ENCODE measurements at regions not wholly inside any gene's neighbourhood (a gene's known extent, or its start where the extent isn't known, plus 50 kb on each side); places are given as distances from the start of the nearest gene placed in this dataset.
"Not testable (repeated sequence)": the region's sequence is repeated elsewhere in the genome, so short reads cannot be mapped to it uniquely, and the experiment has no call there.

DNA sequence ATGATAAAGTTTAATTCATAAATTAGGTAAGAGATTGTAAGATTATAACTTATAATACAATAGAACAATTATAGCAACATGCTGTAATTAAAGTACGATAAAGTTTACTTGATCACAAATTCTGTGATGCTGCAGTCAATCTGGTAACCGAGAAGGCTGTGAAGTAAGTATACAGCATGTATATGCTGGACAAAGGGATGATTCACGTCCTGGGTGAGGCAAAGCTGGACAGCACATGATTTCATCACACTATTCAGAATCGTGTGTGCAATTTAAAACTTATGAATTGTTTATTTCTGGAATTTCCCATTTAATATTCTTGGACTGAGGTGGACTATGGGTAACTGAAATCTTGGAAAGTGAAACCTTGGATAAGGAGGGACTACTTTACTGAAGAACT lies 522.2 kb upstream of the CNTNAP5 start:
- Histone ChIP-seq H3K4me3 (ENCODE audit: low read length) (no peak overlapping the region), H3K4me1 (ENCODE audit: control insufficient read depth in 2 of 2, insufficient read depth in 2 of 2, low read length in 2 of 2) (no peaks in the 10 kb centered on the region), H3K9me3 (ENCODE audit: control insufficient read depth in 2 of 3, low read length in 3 of 3) (no peaks in the 10 kb centered on the region), H3K36me3 (ENCODE audit: control insufficient read depth in 2 of 3, insufficient read depth in 3 of 3, low read length in 3 of 3) (no peaks in the 10 kb centered on the region), H3K27me3 (ENCODE audit: control insufficient read depth in 2 of 2, insufficient read depth in 2 of 2, low read length in 2 of 2) (no peaks in the 10 kb centered on the region), H3K27ac (ENCODE audit: low read depth, low read length) (no peak overlapping the region)
- Mint-ChIP-seq H3K9me3 (peaks cover 0 to 12% (median 5%) of the 10 kb centered on the region in 11 donors), H3K27ac (no peak overlapping the region), H3K27me3 (no peaks in the 10 kb centered on the region), H3K4me1 (no peaks in the 10 kb centered on the region), H3K4me3 (no peak overlapping the region), H3K36me3 (no peaks in the 10 kb centered on the region)
- DNase-seq (no peak), ATAC-seq (no peak)
- POLR2A ChIA-PET: no interaction called here
- CTCF ChIA-PET: no interaction called here
- intact Hi-C loops (cut with micrococcal nuclease): no loop called here

- Histone ChIP-seq H3K4me3 (ENCODE audit: low read length) (no peak overlapping the region), H3K27ac (ENCODE audit: low read depth, low read length) (no peak overlapping the region), H3K4me1 (ENCODE audit: control insufficient read depth in 2 of 2, insufficient read depth in 2 of 2, low read length in 2 of 2) (no peaks in the 10 kb centered on the region), H3K9me3 (ENCODE audit: control insufficient read depth in 2 of 3, low read length in 3 of 3) (no peaks in the 10 kb centered on the region), H3K36me3 (ENCODE audit: control insufficient read depth in 2 of 3, insufficient read depth in 3 of 3, low read length in 3 of 3) (no peaks in the 10 kb centered on the region), H3K27me3 (ENCODE audit: control insufficient read depth in 2 of 2, insufficient read depth in 2 of 2, low read length in 2 of 2) (no peaks in the 10 kb centered on the region)
- peaks cover 0 to 18% (median 1%) of the 10 kb centered on the region in 11 donors for H3K9me3 Mint-ChIP-seq
- H3K36me3 Mint-ChIP-seq: no peaks in the 10 kb centered on the region
- H3K27me3 Mint-ChIP-seq: no peaks in the 10 kb centered on the region
- H3K4me3 Mint-ChIP-seq: no peak overlapping the region
- no peaks in the 10 kb centered on the region for H3K4me1 Mint-ChIP-seq
- H3K27ac Mint-ChIP-seq: no peak overlapping the region
- ChIA-PET POLR2A (no interaction called here), CTCF (no interaction called here)
- ATAC-seq (no peak), DNase-seq (no peak)
- intact Hi-C loops (cut with micrococcal nuclease): no loop called here
These were observed 512.5 kb upstream of the CNTNAP5 start for GRCh38 chr2:123512547-123512946.

- Histone ChIP-seq H3K9me3 (ENCODE audit: control insufficient read depth in 2 of 3, low read length in 3 of 3) (no peaks in the 10 kb centered on the region), H3K27ac (ENCODE audit: low read depth, low read length) (no peak overlapping the region), H3K27me3 (ENCODE audit: control insufficient read depth in 2 of 2, insufficient read depth in 2 of 2, low read length in 2 of 2) (no peaks in the 10 kb centered on the region), H3K36me3 (ENCODE audit: control insufficient read depth in 2 of 3, insufficient read depth in 3 of 3, low read length in 3 of 3) (no peaks in the 10 kb centered on the region), H3K4me3 (ENCODE audit: low read length) (no peak overlapping the region), H3K4me1 (ENCODE audit: control insufficient read depth in 2 of 2, insufficient read depth in 2 of 2, low read length in 2 of 2) (no peaks in the 10 kb centered on the region)
- H3K27me3 Mint-ChIP-seq: no peaks in the 10 kb centered on the region
- no peaks in the 10 kb centered on the region for H3K36me3 Mint-ChIP-seq
- ChIA-PET POLR2A (no interaction called here), CTCF (no interaction called here)
- no peak overlapping the region for H3K4me3 Mint-ChIP-seq
- intact Hi-C loops (cut with micrococcal nuclease): no loop called here
- DNase-seq: no peak
- no peak overlapping the region for H3K27ac Mint-ChIP-seq
- H3K4me1 Mint-ChIP-seq: no peaks in the 10 kb centered on the region
- H3K9me3 Mint-ChIP-seq: peaks cover 0 to 15% (median 1%) of the 10 kb centered on the region in 11 donors
- ATAC-seq: no peak
These were observed 511.7 kb upstream of the CNTNAP5 start for GRCh38 chr2:123513351-123513750.

- Histone ChIP-seq H3K27me3 (ENCODE audit: control insufficient read depth in 2 of 2, insufficient read depth in 2 of 2, low read length in 2 of 2) (no peaks in the 10 kb centered on the region), H3K4me1 (ENCODE audit: control insufficient read depth in 2 of 2, insufficient read depth in 2 of 2, low read length in 2 of 2) (no peaks in the 10 kb centered on the region), H3K27ac (ENCODE audit: low read depth, low read length) (no peak overlapping the region), H3K9me3 (ENCODE audit: control insufficient read depth in 2 of 3, low read length in 3 of 3) (no peaks in the 10 kb centered on the region), H3K4me3 (ENCODE audit: low read length) (no peak overlapping the region), H3K36me3 (ENCODE audit: control insufficient read depth in 2 of 3, insufficient read depth in 3 of 3, low read length in 3 of 3) (no peaks in the 10 kb centered on the region)
- Mint-ChIP-seq H3K27me3 (no peaks in the 10 kb centered on the region), H3K36me3 (no peaks in the 10 kb centered on the region), H3K4me1 (no peaks in the 10 kb centered on the region), H3K27ac (no peak overlapping the region), H3K9me3 (peaks cover 0 to 11% (median 1%) of the 10 kb centered on the region in 11 donors), H3K4me3 (no peak overlapping the region)
- no peak for ATAC-seq
- POLR2A ChIA-PET: no interaction called here
- CTCF ChIA-PET: no interaction called here
- DNase-seq: no peak
- intact Hi-C loops (cut with micrococcal nuclease): no loop called here
These were observed 510.4 kb upstream of the CNTNAP5 start for GRCh38 chr2:123514613-123515207.

DNA sequence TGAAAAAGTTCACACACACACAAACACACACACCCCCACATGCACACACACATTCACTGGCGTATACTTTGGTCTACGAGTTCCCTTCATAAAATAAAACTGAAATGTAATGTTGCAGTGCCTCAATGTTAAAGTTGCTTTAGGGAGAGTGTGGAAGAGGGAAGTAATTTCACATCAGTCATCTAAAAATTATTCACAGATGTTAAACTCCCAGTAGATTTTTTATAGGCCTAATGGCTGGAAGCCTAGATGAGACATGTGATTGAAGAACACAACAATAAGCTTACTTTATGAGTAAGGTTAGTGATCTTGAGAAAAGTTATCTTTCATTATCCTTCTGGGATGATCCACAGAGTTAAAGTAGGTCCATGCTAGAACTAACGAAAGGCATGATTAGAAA lies 506.7 kb upstream of the CNTNAP5 start:
- H3K27me3 Mint-ChIP-seq: no peaks in the 10 kb centered on the region
- DNase-seq: no peak
- no peaks in the 10 kb centered on the region for H3K4me1 ChIP-seq (ENCODE audit: control insufficient read depth in 2 of 2, insufficient read depth in 2 of 2, low read length in 2 of 2)
- H3K9me3 ChIP-seq (ENCODE audit: control insufficient read depth in 2 of 3, low read length in 3 of 3): no peaks in the 10 kb centered on the region
- no peak overlapping the region for H3K27ac Mint-ChIP-seq
- POLR2A ChIA-PET: no interaction called here
- CTCF ChIA-PET: no interaction called here
- peaks cover 0 to 7% (median 0%) of the 10 kb centered on the region in 11 donors for H3K9me3 Mint-ChIP-seq
- no peak overlapping the region for H3K4me3 ChIP-seq (ENCODE audit: low read length)
- H3K4me3 Mint-ChIP-seq: no peak overlapping the region
- no peaks in the 10 kb centered on the region for H3K36me3 ChIP-seq (ENCODE audit: control insufficient read depth in 2 of 3, insufficient read depth in 3 of 3, low read length in 3 of 3)
- no peaks in the 10 kb centered on the region for H3K27me3 ChIP-seq (ENCODE audit: control insufficient read depth in 2 of 2, insufficient read depth in 2 of 2, low read length in 2 of 2)
- intact Hi-C loops (cut with micrococcal nuclease): no loop called here
- H3K27ac ChIP-seq (ENCODE audit: low read depth, low read length): no peak overlapping the region
- H3K4me1 Mint-ChIP-seq: no peaks in the 10 kb centered on the region
- H3K36me3 Mint-ChIP-seq: no peaks in the 10 kb centered on the region
- no peak for ATAC-seq

DNA sequence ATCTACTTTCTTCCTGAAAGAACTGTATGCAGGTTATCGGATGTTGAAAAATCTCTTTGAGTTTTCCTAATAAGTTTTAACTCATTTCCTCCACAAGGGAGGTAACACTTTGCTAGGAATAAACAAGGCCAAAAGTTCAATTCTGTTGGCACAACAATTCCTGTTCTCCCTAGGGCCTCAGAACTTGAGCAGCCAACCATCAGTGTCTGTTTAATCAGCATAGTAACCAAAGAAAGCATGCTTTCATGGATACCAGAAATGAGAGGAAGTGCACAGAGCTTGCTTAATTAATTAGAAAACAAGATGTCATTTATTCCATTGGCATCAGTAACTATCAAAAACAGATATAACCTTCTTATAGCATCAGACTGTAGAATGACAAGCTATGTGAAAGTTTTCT lies 503.2 kb upstream of the CNTNAP5 start:
- no peaks in the 10 kb centered on the region for H3K4me1 Mint-ChIP-seq
- DNase-seq (no peak), ATAC-seq (no peak)
- peaks cover 0 to 13% (median 6%) of the 10 kb centered on the region in 11 donors for H3K9me3 Mint-ChIP-seq
- POLR2A ChIA-PET: no interaction called here
- H3K36me3 Mint-ChIP-seq: no peaks in the 10 kb centered on the region
- Histone ChIP-seq H3K4me1 (ENCODE audit: control insufficient read depth in 2 of 2, insufficient read depth in 2 of 2, low read length in 2 of 2) (no peaks in the 10 kb centered on the region), H3K36me3 (ENCODE audit: control insufficient read depth in 2 of 3, insufficient read depth in 3 of 3, low read length in 3 of 3) (no peaks in the 10 kb centered on the region), H3K4me3 (ENCODE audit: low read length) (no peak overlapping the region), H3K27me3 (ENCODE audit: control insufficient read depth in 2 of 2, insufficient read depth in 2 of 2, low read length in 2 of 2) (no peaks in the 10 kb centered on the region), H3K27ac (ENCODE audit: low read depth, low read length) (no peak overlapping the region), H3K9me3 (ENCODE audit: control insufficient read depth in 2 of 3, low read length in 3 of 3) (no peaks in the 10 kb centered on the region)
- no peak overlapping the region for H3K27ac Mint-ChIP-seq
- CTCF ChIA-PET: no interaction called here
- no peaks in the 10 kb centered on the region for H3K27me3 Mint-ChIP-seq
- intact Hi-C loops (cut with micrococcal nuclease): no loop called here
- H3K4me3 Mint-ChIP-seq: no peak overlapping the region

DNA sequence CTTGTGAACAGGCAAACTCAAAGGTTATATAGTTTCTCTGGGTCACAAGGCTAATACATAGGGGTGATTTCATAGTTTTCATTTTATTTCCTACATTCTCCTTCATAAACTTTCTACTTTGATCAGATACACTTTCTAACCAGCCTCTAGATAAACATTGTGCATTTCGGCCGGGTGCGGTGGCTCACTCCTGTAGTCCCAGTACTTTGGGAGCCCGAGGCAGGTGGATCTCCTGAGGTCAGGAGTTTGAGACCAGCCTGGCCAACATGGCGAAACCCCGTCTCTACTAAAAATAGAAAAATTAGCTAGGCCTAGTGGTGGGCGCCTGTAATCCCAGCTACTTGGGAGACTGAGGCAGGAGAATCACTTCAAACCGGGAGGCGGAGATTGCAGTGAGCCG lies 502.6 kb upstream of the CNTNAP5 start:
- H3K9me3 ChIP-seq (ENCODE audit: control insufficient read depth in 2 of 3, low read length in 3 of 3); POLR2A ChIA-PET; intact Hi-C loops (cut with micrococcal nuclease); H3K36me3 ChIP-seq (ENCODE audit: control insufficient read depth in 2 of 3, insufficient read depth in 3 of 3, low read length in 3 of 3); H3K4me1 ChIP-seq (ENCODE audit: control insufficient read depth in 2 of 2, insufficient read depth in 2 of 2, low read length in 2 of 2); ATAC-seq; H3K36me3 Mint-ChIP-seq; H3K27me3 Mint-ChIP-seq; H3K4me1 Mint-ChIP-seq; H3K27ac ChIP-seq (ENCODE audit: low read depth, low read length); DNase-seq; H3K4me3 ChIP-seq (ENCODE audit: low read length); H3K4me3 Mint-ChIP-seq; CTCF ChIA-PET; H3K27me3 ChIP-seq (ENCODE audit: control insufficient read depth in 2 of 2, insufficient read depth in 2 of 2, low read length in 2 of 2); H3K27ac Mint-ChIP-seq: not testable (repeated sequence)
- H3K9me3 Mint-ChIP-seq: peaks cover 0 to 18% (median 6%) of the 10 kb centered on the region in 11 donors

All from naive thymus-derived CD4-positive, alpha-beta T cell (primary cell).